GM18951 (cell line): ENCODE measurements at regions not wholly inside any gene's neighbourhood (a gene's known extent, or its start where the extent isn't known, plus 50 kb on each side); places are given as distances from the start of the nearest gene placed in this dataset.

ENCODE experiments used
- POLR2A ChIP-seq: IDR thresholded peaks from 4 replicates; pipeline ENCODE4 v1.6.1; 2011; ENCODE audit warnings: mild to moderate bottlenecking; ENCODE audit not compliant: insufficient read length, insufficient read depth; ENCODE audit errors: extremely low read depth
- in situ Hi-C: fragments of 300-500 bp; cut with MboI; formaldehyde crosslinking; loops from one replicate; pipeline ENCODE4 v1.12.0; 2022; ENCODE audit warnings: low sequenced_read_pairs, mixed read lengths, inconsistent platforms; ENCODE audit not compliant: unreplicated experiment

- in situ Hi-C loops = no loop called here
- no peak for TF ChIP-seq POLR2A
These were observed 143.3 kb downstream of the CYP26B1 start for GRCh38 chr2:72004201-72004915.

GRCh38 chr2:72003796-72004195 is 143.9 kb downstream of the CYP26B1 start:
- in situ Hi-C loops = no loop called here
- TF ChIP-seq POLR2A = no peak

DNA sequence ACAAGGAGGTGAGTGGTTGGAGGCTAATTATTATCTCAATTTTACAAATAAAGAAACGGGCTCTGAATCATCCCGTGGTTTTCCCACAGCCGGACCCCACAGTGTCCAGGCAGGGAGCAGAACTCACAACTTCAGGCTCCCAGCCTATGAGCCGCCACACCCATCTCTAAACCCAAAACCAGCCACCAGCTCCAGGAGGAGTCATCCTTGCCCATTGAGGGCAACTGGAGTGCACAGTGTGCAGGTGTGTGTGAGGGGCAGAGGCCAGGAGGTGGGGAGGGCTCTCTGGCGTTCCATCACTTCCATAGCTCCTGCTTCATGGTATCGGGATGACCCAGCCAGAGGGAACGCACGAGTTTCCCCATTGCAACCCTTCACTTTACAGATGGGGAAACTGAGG is 144.5 kb downstream of the CYP26B1 start:
- no peak for TF ChIP-seq POLR2A
- in situ Hi-C loops = no loop called here

DNA sequence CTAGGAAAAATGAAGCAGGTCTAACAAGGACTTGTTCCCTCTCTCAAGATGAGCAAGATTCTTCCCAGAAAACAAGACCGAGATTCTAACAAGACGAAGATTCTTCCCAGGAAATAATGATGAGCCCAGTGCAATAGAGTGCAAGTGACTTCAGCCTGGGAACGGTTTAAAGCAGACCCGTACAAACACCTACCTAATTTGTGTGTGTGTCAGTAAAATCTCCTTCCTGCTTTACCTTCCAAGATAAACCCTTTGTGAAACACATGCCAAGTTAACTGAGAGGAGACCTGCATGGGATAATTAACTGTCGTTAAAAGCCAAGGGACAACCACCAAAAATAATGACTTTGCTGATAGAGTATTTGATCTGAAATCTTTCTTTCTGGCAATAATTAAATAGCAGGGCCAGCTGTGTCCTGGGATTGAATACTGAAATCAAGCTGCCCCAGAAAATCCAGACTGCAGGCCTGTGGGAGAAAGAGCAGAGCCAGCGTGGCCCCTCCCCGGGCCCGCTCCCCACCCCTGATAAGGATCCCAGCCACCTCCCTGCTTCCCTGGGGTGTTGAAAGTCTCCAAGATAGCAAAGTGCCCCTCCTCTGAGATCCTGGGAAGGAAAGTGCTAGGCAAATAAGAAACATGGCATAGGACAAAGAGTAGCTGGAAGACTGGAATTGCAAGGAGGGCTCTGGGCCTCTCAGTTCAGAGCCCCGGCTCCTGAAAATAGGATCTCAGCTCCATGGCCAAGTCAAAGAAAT is 145.5 kb downstream of the CYP26B1 start:
- TF ChIP-seq POLR2A = no peak
- in situ Hi-C loops = no loop called here

- in situ Hi-C loops = no loop called here
- no peak for TF ChIP-seq POLR2A
These were observed 147.6 kb downstream of the CYP26B1 start for GRCh38 chr2:72000110-72000509.

- no peak for TF ChIP-seq POLR2A
- in situ Hi-C loops = no loop called here
These were observed 148.1 kb downstream of the CYP26B1 start for GRCh38 chr2:71999580-71999979.

DNA sequence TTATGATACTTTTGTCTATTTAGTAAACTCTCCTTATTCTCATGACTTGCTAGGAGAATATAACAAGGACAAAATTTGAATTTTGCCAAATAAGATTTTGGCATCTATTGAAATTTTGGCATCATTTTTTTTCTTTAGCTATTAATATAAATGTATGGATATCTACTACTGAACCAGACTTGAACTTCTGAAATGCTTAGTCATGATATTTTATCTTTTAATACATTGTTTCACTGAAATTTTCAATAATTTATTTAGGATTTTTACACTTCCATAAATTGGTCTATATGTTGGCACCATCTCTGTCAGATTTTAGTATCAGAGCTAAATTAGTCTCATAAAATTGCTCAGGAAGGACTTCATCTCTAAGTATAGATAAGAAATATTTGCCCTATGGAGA is 149.8 kb downstream of the CYP26B1 start:
- no peak for TF ChIP-seq POLR2A
- in situ Hi-C loops = no loop called here

DNA sequence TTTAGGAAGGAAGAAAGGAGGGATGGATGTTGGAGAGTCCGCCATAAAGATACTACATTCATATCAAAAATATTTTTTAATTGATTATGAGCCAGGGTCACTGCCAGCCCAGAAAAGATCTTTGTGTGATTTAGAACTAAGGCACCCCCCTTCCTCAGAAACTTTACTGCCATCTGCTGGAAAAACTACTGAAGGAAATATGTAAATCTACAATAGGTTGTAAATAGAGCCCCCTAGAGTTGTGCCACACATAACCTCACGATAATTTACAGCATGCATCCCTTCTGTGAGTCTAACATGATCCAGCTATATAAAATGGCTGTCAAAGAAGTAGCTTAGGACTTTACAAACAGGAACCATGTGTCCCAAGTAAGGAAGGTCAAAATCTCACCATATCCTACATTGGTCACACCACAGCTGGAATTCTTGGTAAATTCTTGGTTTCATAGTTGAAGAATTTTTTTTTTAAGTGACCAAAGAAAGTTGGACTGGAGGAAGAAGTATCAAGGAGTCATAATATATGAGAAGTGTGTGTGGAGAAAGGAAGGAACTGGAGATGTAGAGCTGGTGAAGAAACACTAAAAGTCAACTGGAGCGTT is 152.5 kb downstream of the CYP26B1 start:
- in situ Hi-C loops = no loop called here

GRCh38 chr2:71992036-71992435 is 155.6 kb downstream of the CYP26B1 start:
- in situ Hi-C loops = no loop called here
- TF ChIP-seq POLR2A = no peak

More for the DNA sequence above, 152.5 kb downstream of the CYP26B1 start:
- no peak for TF ChIP-seq POLR2A

DNA sequence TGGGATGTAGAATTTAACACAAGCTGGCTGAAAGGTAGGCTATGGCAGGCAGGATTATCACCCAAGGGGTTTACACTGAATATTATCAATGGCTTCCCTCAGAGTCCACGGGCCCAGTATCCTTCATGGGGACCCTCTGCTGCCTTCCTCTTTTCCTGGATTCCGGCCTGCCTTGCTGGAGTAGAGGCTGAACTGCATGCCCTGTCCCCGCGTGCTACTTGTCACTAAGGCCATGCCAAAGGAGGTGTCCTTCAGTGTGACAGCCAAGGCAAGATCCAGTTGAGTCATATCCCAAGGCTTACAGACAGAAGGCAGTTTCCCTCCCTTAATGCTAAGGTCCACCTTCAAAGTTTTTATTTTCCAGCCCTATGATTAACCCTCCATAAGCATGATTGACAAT is 156.3 kb downstream of the CYP26B1 start:
- in situ Hi-C loops = no loop called here
- no peak for TF ChIP-seq POLR2A

GRCh38 chr2:71990826-71991225 is 156.8 kb downstream of the CYP26B1 start:
- in situ Hi-C loops = no loop called here
- no peak for TF ChIP-seq POLR2A

GRCh38 chr2:71990122-71990521 is 157.5 kb downstream of the CYP26B1 start:
- in situ Hi-C loops = no loop called here
- no peak for TF ChIP-seq POLR2A

DNA sequence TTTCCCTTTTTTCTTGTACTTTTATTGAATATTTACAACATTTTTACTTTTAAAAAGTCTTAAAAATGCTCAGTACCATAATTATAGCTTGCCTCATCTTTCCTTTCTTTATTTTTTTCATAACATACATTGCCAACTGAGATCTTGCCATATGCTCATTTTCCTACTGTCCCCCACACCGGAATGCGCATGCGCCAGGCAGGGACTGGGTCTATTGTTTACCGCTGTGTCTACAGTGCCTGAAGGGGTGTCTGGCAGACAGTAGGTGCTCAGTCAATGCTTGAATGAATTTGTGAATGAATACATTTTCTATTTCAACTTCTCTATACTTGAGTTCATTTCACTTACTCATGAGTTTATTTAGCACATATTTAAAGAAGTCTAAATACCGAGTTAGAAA is 158.0 kb downstream of the CYP26B1 start:
- TF ChIP-seq POLR2A = no peak
- in situ Hi-C loops = no loop called here

- TF ChIP-seq POLR2A = no peak
- in situ Hi-C loops = no loop called here
These were observed 159.5 kb downstream of the CYP26B1 start for GRCh38 chr2:71988170-71988569.
